ENCODE measurements at regions not wholly inside any gene's neighbourhood (a gene's known extent, or its start where the extent isn't known, plus 50 kb on each side); places are given as distances from the start of the nearest gene placed in this dataset.
A peak's percentile ranks its signal among the peaks of the same experiment; 100 is the strongest.

DNA sequence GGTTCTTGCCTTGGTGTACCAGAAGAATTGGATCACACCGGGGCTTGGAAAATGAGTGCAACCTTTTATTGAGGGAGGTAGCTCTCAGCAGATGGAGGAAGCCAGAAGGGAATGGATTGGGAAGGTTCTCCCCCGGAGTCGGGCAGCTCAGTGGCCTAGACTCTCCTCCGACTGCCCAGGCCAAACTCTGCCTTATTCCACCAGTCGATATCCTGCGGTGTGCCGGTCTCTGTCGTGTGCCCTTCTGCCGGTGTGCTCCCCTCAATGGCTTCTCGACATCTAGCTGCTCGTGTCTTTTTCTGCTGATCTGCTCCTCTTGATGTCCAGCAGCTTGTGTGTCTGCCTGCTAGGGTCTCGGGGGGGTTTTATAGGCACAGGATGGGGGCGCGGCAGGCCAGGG lies 87.4 kb upstream of the CCL21 start:
- no peak overlapping the region for H3K4me3 ChIP-seq (ENCODE audit: low read length)
- TF ChIP-seq, protein P1, sequence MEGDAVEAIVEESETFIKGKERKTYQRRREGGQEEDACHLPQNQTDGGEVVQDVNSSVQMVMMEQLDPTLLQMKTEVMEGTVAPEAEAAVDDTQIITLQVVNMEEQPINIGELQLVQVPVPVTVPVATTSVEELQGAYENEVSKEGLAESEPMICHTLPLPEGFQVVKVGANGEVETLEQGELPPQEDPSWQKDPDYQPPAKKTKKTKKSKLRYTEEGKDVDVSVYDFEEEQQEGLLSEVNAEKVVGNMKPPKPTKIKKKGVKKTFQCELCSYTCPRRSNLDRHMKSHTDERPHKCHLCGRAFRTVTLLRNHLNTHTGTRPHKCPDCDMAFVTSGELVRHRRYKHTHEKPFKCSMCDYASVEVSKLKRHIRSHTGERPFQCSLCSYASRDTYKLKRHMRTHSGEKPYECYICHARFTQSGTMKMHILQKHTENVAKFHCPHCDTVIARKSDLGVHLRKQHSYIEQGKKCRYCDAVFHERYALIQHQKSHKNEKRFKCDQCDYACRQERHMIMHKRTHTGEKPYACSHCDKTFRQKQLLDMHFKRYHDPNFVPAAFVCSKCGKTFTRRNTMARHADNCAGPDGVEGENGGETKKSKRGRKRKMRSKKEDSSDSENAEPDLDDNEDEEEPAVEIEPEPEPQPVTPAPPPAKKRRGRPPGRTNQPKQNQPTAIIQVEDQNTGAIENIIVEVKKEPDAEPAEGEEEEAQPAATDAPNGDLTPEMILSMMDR (conservative IDR thresholded peaks at IDR 0.05): no peak
- H3K4me3 Mint-ChIP-seq: no peak overlapping the region
- no peaks in the 10 kb centered on the region for H3K36me3 Mint-ChIP-seq (ENCODE audit: low read depth)
- H3K27me3 ChIP-seq (ENCODE audit: control insufficient read depth, insufficient read depth, low read length, poor library complexity, severe bottlenecking): peaks cover 7% of the 10 kb centered on the region
- H3K27ac Mint-ChIP-seq: no peak overlapping the region
- H3K36me3 ChIP-seq (ENCODE audit: control insufficient read depth, insufficient read depth, low read length): no peaks in the 10 kb centered on the region
- H3K27ac ChIP-seq (ENCODE audit: low read depth, low read length): no peak overlapping the region
- no peak for DNase-seq
- H3K27me3 Mint-ChIP-seq (ENCODE audit: insufficient read depth): peaks cover 23% of the 10 kb centered on the region
- H3K9ac ChIP-seq (ENCODE audit: extremely low read depth, low read length, poor library complexity, severe bottlenecking): no peak overlapping the region
- 88 to 94% methylated on average over 14 of the region's 14 CpGs for WGBS, 2 experiments (ENCODE audit: insufficient coverage in 1 of 2, insufficient read length in 1 of 2)
- no peaks in the 10 kb centered on the region for H3K4me1 ChIP-seq (ENCODE audit: control insufficient read depth, insufficient read depth, low read length)
- no peaks in the 10 kb centered on the region for H3K9me3 Mint-ChIP-seq
- no peaks in the 10 kb centered on the region for H3K9me3 ChIP-seq (ENCODE audit: control insufficient read depth, low read length)
- H3K4me1 Mint-ChIP-seq: no peaks in the 10 kb centered on the region

- H3K9me3 Mint-ChIP-seq: no peaks in the 10 kb centered on the region
- H3K4me1 ChIP-seq (ENCODE audit: control insufficient read depth, insufficient read depth, low read length): no peaks in the 10 kb centered on the region
- H3K36me3 ChIP-seq (ENCODE audit: control insufficient read depth, insufficient read depth, low read length): no peaks in the 10 kb centered on the region
- peak; percentile 74 for DNase-seq
- H3K27me3 Mint-ChIP-seq (ENCODE audit: insufficient read depth): peaks cover 20% of the 10 kb centered on the region
- no peak overlapping the region for H3K9ac ChIP-seq (ENCODE audit: extremely low read depth, low read length, poor library complexity, severe bottlenecking)
- H3K9me3 ChIP-seq (ENCODE audit: control insufficient read depth, low read length): no peaks in the 10 kb centered on the region
- no peak overlapping the region for H3K4me3 Mint-ChIP-seq
- H3K4me1 Mint-ChIP-seq: no peaks in the 10 kb centered on the region
- peaks cover 7% of the 10 kb centered on the region for H3K27me3 ChIP-seq (ENCODE audit: control insufficient read depth, insufficient read depth, low read length, poor library complexity, severe bottlenecking)
- no peak overlapping the region for H3K27ac ChIP-seq (ENCODE audit: low read depth, low read length)
- TF ChIP-seq, protein P1 (conservative IDR thresholded peaks at IDR 0.05): no peak
- H3K36me3 Mint-ChIP-seq (ENCODE audit: low read depth): no peaks in the 10 kb centered on the region
- no peak overlapping the region for H3K27ac Mint-ChIP-seq
- no peak overlapping the region for H3K4me3 ChIP-seq (ENCODE audit: low read length)
- WGBS, 2 experiments (ENCODE audit: insufficient coverage in 1 of 2, insufficient read length in 1 of 2): 58 to 75% methylated on average over 3 to 7 of the region's 7 CpGs
Measured at GRCh38 chr9:34796924-34797323, 87.0 kb upstream of the CCL21 start.

GRCh38 chr9:34793428-34793827 lies 83.5 kb upstream of the CCL21 start:
- H3K27me3 Mint-ChIP-seq (ENCODE audit: insufficient read depth): peaks cover 5% of the 10 kb centered on the region
- H3K36me3 ChIP-seq (ENCODE audit: control insufficient read depth, insufficient read depth, low read length): no peaks in the 10 kb centered on the region
- H3K9me3 ChIP-seq (ENCODE audit: control insufficient read depth, low read length): no peaks in the 10 kb centered on the region
- H3K4me1 ChIP-seq (ENCODE audit: control insufficient read depth, insufficient read depth, low read length): no peaks in the 10 kb centered on the region
- H3K27ac ChIP-seq (ENCODE audit: low read depth, low read length): no peak overlapping the region
- H3K27me3 ChIP-seq (ENCODE audit: control insufficient read depth, insufficient read depth, low read length, poor library complexity, severe bottlenecking): no peaks in the 10 kb centered on the region
- no peaks in the 10 kb centered on the region for H3K4me1 Mint-ChIP-seq
- DNase-seq: no peak
- H3K4me3 Mint-ChIP-seq: no peak overlapping the region
- 60 to 66% methylated on average over 1 to 2 of the region's 2 CpGs for WGBS, 2 experiments (ENCODE audit: insufficient coverage in 1 of 2, insufficient read length in 1 of 2)
- TF ChIP-seq, protein P1 (conservative IDR thresholded peaks at IDR 0.05): no peak
- no peak overlapping the region for H3K9ac ChIP-seq (ENCODE audit: extremely low read depth, low read length, poor library complexity, severe bottlenecking)
- no peaks in the 10 kb centered on the region for H3K36me3 Mint-ChIP-seq (ENCODE audit: low read depth)
- H3K9me3 Mint-ChIP-seq: no peaks in the 10 kb centered on the region
- no peak overlapping the region for H3K4me3 ChIP-seq (ENCODE audit: low read length)
- no peak overlapping the region for H3K27ac Mint-ChIP-seq
